ENCODE measurements at regions not wholly inside any gene's neighbourhood (a gene's known extent, or its start where the extent isn't known, plus 50 kb on each side); places are given as distances from the start of the nearest gene placed in this dataset.
"Not testable (repeated sequence)": the region's sequence is repeated elsewhere in the genome, so short reads cannot be mapped to it uniquely, and the experiment has no call there.

GRCh38 chr16:85435700-85436099, 177.4 kb upstream of the GSE1 start:
- DNase-seq (ENCODE audit: low read depth, low spot score), result no peak

GRCh38 chr16:85436207-85436606, 176.9 kb upstream of the GSE1 start:
- DNase-seq (ENCODE audit: low read depth, low spot score), result no peak

- DNase-seq (ENCODE audit: low read depth, low spot score), result no peak
Observed at GRCh38 chr16:85436636-85437165, 176.4 kb upstream of the GSE1 start.

GRCh38 chr16:85437166-85438052, 175.7 kb upstream of the GSE1 start:
- no peak for DNase-seq (ENCODE audit: low read depth, low spot score)

GRCh38 chr16:85438981-85439685, 174.0 kb upstream of the GSE1 start:
- no peak for DNase-seq (ENCODE audit: low read depth, low spot score)

GRCh38 chr16:85440744-85441143, 172.4 kb upstream of the GSE1 start:
- DNase-seq (ENCODE audit: low read depth, low spot score), result no peak

- DNase-seq (ENCODE audit: low read depth, low spot score), result no peak
Observed at GRCh38 chr16:85441189-85441889, 171.8 kb upstream of the GSE1 start.

GRCh38 chr16:85441890-85442670, 171.0 kb upstream of the GSE1 start:
- no peak for DNase-seq (ENCODE audit: low read depth, low spot score)

- no peak for DNase-seq (ENCODE audit: low read depth, low spot score)
Observed at GRCh38 chr16:85443116-85443515, 170.0 kb upstream of the GSE1 start.

GRCh38 chr16:85443531-85443930, 169.6 kb upstream of the GSE1 start:
- no peak for DNase-seq (ENCODE audit: low read depth, low spot score)

- no peak for DNase-seq (ENCODE audit: low read depth, low spot score)
Observed at GRCh38 chr16:85445064-85445778, 167.9 kb upstream of the GSE1 start.

GRCh38 chr16:85445779-85446222, 167.3 kb upstream of the GSE1 start:
- DNase-seq (ENCODE audit: low read depth, low spot score), result no peak

GRCh38 chr16:85446951-85447692, 166.0 kb upstream of the GSE1 start:
- DNase-seq (ENCODE audit: low read depth, low spot score), result no peak

- no peak for DNase-seq (ENCODE audit: low read depth, low spot score)
Observed at GRCh38 chr16:85447693-85448313, 165.3 kb upstream of the GSE1 start.

GRCh38 chr16:85448557-85449190, 164.4 kb upstream of the GSE1 start:
- DNase-seq (ENCODE audit: low read depth, low spot score), result no peak

- no peak for DNase-seq (ENCODE audit: low read depth, low spot score)
Observed at GRCh38 chr16:85449191-85449884, 163.8 kb upstream of the GSE1 start.

GRCh38 chr16:85449885-85450245, 163.3 kb upstream of the GSE1 start:
- DNase-seq (ENCODE audit: low read depth, low spot score), result no peak

- DNase-seq (ENCODE audit: low read depth, low spot score), result not testable (repeated sequence)
Observed at GRCh38 chr16:85451142-85451541, 162.0 kb upstream of the GSE1 start.
